SH-SY5Y (cell line): ENCODE measurements at regions not wholly inside any gene's neighbourhood (a gene's known extent, or its start where the extent isn't known, plus 50 kb on each side); places are given as distances from the start of the nearest gene placed in this dataset.

Source experiments
- GATA2 ChIP-seq: IDR thresholded peaks from 2 replicates; pipeline ENCODE4 v1.6.1; 2011; ENCODE audit warnings: mild to moderate bottlenecking, low read depth, low read length
- GATA3 ChIP-seq: IDR thresholded peaks from 2 replicates; pipeline ENCODE4 v1.6.1; 2011; ENCODE audit warnings: low read depth, mild to moderate bottlenecking, low read length, moderate library complexity

GRCh38 chr18:64919971-64920570 is 771.2 kb upstream of the LINC00305 start:
- TF ChIP-seq GATA3: no peak
- TF ChIP-seq GATA2: no peak

GRCh38 chr18:64918851-64919250 is 770.0 kb upstream of the LINC00305 start:
- TF ChIP-seq GATA2 (no peak), GATA3 (no peak)

GRCh38 chr18:64893349-64893748 is 744.5 kb upstream of the LINC00305 start:
- TF ChIP-seq GATA2 (no peak), GATA3 (no peak)

- no peak for TF ChIP-seq GATA3
- TF ChIP-seq GATA2: no peak
These were observed 740.1 kb upstream of the LINC00305 start for GRCh38 chr18:64888956-64889355.

DNA sequence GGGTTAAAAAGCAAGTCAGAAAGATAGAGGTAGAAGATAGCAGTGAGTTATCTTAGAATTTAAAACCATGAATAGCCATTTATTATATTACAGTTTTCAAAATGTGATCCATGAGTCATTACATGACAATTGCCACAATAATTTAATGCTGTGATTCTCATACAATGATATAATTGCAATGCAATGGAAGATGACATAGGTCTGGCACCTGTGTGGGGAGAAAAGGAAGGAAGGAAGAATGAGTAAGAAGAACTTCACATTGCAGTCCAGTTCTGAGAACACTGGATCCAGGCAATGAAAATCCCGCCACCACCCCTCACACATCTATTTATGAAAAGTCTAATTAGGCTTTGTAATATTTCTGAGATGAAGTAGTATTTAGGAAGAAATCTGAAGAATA is 738.1 kb upstream of the LINC00305 start:
- TF ChIP-seq GATA3 (no peak), GATA2 (no peak)

GRCh38 chr18:64882896-64883295 is 734.0 kb upstream of the LINC00305 start:
- no peak for TF ChIP-seq GATA2
- no peak for TF ChIP-seq GATA3

DNA sequence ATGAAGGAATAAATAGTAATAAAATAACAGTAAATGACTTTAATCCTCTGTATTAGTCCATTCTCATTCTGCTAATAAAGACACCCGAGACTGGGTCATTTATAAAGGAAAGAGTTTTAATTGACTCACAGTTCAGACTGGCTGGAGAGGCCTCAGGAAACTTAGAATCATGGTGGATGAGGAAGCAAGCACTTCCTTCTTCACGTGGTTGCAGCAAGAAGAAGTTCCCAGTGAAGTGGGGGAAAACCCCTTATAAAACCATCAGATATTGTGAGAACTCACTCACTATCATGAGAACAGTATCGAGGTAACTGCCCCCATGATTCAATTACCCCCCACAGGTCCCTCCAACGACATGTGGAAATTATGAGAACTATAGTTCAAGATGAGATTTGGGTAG is 727.9 kb upstream of the LINC00305 start:
- TF ChIP-seq GATA3 (no peak), GATA2 (no peak)

DNA sequence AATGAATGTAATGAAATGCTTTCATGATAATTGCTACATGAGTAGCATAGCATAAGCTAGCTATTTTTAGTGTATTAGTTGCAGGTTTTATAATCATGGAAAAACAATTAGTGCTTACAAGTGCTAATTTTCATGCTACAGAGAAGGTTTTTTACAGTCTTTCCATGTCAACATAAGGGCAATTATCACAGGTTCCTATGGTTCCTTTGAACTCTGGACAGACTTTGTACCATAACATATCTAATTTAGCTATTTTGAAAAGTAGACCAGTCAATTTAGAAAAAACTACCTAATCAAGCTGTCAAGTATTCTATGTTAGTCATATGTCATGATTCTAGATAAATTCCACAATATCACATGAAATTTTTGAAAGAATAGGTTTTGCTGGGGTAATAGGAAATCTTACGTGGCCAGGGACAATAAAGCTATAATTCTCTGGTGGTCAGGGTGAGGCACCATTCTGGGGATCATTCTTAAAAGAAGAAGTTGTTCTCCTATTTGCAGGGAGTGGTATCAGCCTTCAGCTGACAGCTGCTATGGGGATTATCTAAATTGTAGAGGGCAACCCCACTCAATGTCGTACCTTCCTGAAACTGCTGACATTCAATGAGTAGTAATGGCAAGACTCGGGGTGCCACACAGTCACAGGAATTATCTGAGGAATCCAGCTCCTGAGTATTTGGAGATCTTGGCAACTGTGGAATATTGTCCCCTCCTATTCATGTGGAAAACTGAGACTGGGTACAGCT is 724.0 kb upstream of the LINC00305 start:
- TF ChIP-seq GATA2: no peak
- TF ChIP-seq GATA3: no peak

GRCh38 chr18:64854112-64854511 is 705.2 kb upstream of the LINC00305 start:
- TF ChIP-seq GATA3: no peak
- no peak for TF ChIP-seq GATA2

GRCh38 chr18:64852281-64852680 is 703.4 kb upstream of the LINC00305 start:
- TF ChIP-seq GATA2 (no peak), GATA3 (no peak)

- no peak for TF ChIP-seq GATA3
- TF ChIP-seq GATA2: no peak
These were observed 702.8 kb upstream of the LINC00305 start for GRCh38 chr18:64851726-64852125.

GRCh38 chr18:64850791-64851190 is 701.9 kb upstream of the LINC00305 start:
- TF ChIP-seq GATA2 (no peak), GATA3 (no peak)

GRCh38 chr18:64840911-64841701 is 692.2 kb upstream of the LINC00305 start:
- TF ChIP-seq GATA3: no peak
- no peak for TF ChIP-seq GATA2

DNA sequence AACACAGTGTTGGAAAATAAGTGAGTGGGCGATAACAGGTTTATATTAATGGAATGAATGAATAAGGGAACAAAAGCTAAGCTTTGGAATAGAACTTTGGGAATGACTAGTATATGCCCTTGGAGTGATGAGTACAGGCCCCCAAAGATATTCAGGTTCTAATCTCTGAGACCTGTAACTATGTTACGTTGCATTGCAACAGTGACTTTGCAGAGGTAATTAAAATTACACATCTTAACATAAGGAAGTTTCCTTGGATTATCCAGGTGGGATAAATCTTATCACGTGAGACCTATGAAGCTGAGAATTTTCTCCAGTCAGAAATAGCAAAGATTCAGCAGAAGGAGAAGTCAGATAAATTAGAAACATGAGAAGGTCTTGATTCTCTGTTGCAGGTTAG is 661.5 kb upstream of the LINC00305 start:
- TF ChIP-seq GATA2: no peak
- TF ChIP-seq GATA3: no peak
